Uterus (tissue), 3 donors: ENCODE measurements at regions not wholly inside any gene's neighbourhood (a gene's known extent, or its start where the extent isn't known, plus 50 kb on each side); places are given as distances from the start of the nearest gene placed in this dataset.

Experiments used
- DNase-seq, 2 donors: peaks; one replicate each; pipeline ENCODE4 v3.0.0-alpha.2; 2019 to 2020
- H3K27ac ChIP-seq, 2 donors: fragments of 200-600 bp; sonication (generic); 1 replicate in 1 of 2; 2 replicates in 1 of 2; pipeline ENCODE4 v1.5.1; 2016 to 2018
- H3K27me3 ChIP-seq, 2 donors: fragments of 200-600 bp; sonication (generic); one replicate each; pipeline ENCODE4 v1.5.1; 2018 to 2019; ENCODE audit warnings: control low read depth in 1 of 2
- H3K36me3 ChIP-seq, 2 donors: fragments of 200-600 bp; sonication (generic); one replicate each; pipeline ENCODE4 v1.5.1; 2019; ENCODE audit warnings: control low read depth in 1 of 2
- H3K4me1 ChIP-seq, 2 donors: fragments of 200-600 bp; sonication (generic); one replicate each; pipeline ENCODE4 v1.5.1; 2018 to 2019; ENCODE audit warnings: control low read depth in 1 of 2
- H3K4me3 ChIP-seq, 2 donors: fragments of 200-600 bp; sonication (generic); 1 replicate in 1 of 2; 2 replicates in 1 of 2; pipeline ENCODE4 v1.5.1; 2018 to 2019; ENCODE audit warnings: mild to moderate bottlenecking in 1 of 2
- H3K9me3 ChIP-seq, 2 donors: fragments of 200-600 bp; sonication (generic); one replicate each; pipeline ENCODE4 v1.5.1; 2019; ENCODE audit warnings: control low read depth in 1 of 2
- POLR2A ChIP-seq, 2 donors: fragments of 450-650 bp; IDR thresholded peaks; one replicate each; pipeline ENCODE4 v1.6.1; 2016; ENCODE audit warnings: antibody characterized with exemption in 2 of 2, mild to moderate bottlenecking in 1 of 2, moderate library complexity in 1 of 2
- intact Hi-C: fragments of 100-400 bp; cut with DNase I; formaldehyde crosslinking; loops from one replicate; pipeline ENCODE4 v1.15.1; 2023; ENCODE audit warnings: low total_unique reads
- TF ChIP-seq, protein P1 (sequence below), 4 experiments: fragments of 200-600 bp in 2 of 4; fragments of 450-650 bp in 2 of 4; sonication (generic) in 2 of 4; IDR thresholded peaks; one replicate each; pipeline ENCODE4 v1.5.1; 2016 to 2019; ENCODE audit warnings: antibody characterized with exemption in 4 of 4, mild to moderate bottlenecking in 2 of 4, moderate library complexity in 1 of 4
- donor health status: DM: yes; HTN: yes; CAD: no.

DNA sequence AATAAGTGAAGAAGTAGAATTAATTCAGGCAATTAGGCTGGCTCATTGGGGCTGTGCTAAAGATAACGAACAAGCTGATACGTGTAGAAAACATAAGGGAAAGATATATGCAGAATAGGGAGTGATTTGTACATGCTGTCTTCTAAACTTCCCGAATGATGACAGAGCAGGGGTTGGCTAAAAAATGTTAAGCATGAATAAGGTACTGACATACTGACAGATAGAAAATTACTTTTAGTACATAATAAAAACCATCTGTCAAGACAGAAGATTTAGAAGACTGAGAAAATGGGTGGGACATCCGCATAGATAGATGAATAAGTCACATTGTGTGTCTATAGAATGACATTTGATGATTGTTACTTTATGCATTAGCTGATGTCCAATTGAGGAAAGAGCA lies 158.8 kb upstream of the ZNF804B start:
- intact Hi-C loops, result no loop called here
- Histone ChIP-seq H3K9me3 (no peaks in the 10 kb centered on the region), H3K27me3 (no peaks in the 10 kb centered on the region), H3K27ac (no peak overlapping the region), H3K4me1 (no peaks in the 10 kb centered on the region), H3K36me3 (no peaks in the 10 kb centered on the region), H3K4me3 (no peak overlapping the region)
- DNase-seq, result no peak
- TF ChIP-seq, protein P1, sequence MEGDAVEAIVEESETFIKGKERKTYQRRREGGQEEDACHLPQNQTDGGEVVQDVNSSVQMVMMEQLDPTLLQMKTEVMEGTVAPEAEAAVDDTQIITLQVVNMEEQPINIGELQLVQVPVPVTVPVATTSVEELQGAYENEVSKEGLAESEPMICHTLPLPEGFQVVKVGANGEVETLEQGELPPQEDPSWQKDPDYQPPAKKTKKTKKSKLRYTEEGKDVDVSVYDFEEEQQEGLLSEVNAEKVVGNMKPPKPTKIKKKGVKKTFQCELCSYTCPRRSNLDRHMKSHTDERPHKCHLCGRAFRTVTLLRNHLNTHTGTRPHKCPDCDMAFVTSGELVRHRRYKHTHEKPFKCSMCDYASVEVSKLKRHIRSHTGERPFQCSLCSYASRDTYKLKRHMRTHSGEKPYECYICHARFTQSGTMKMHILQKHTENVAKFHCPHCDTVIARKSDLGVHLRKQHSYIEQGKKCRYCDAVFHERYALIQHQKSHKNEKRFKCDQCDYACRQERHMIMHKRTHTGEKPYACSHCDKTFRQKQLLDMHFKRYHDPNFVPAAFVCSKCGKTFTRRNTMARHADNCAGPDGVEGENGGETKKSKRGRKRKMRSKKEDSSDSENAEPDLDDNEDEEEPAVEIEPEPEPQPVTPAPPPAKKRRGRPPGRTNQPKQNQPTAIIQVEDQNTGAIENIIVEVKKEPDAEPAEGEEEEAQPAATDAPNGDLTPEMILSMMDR (IDR thresholded peaks at IDR 0.05), result no peak
- no peak for TF ChIP-seq POLR2A (IDR thresholded peaks at IDR 0.05)

DNA sequence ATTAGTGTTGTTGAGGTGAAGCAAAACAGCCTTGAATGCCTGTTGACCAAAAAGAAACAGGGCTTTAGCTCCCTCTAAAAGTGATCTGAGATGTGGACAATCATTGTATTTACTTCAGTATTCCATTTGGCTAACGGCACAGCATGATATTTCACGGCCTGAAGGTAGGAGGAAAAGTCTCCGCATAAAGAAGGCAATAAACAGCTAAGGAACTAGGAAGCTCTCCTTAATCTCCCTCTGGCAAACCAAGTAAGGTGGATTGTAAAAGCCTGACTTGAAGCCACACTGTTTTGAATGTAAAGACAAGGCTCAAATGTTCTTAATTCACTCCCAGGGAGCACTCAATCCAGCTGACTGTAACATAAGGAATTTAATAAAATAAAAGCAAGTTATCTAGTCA lies 160.0 kb upstream of the ZNF804B start:
- DNase-seq, result no peak
- H3K4me1 ChIP-seq, result no peaks in the 10 kb centered on the region
- intact Hi-C loops, result no loop called here
- no peak overlapping the region for H3K4me3 ChIP-seq
- H3K27me3 ChIP-seq, result no peaks in the 10 kb centered on the region
- no peak for TF ChIP-seq POLR2A (IDR thresholded peaks at IDR 0.05)
- TF ChIP-seq, protein P1 (IDR thresholded peaks at IDR 0.05), result no peak
- no peaks in the 10 kb centered on the region for H3K9me3 ChIP-seq
- no peaks in the 10 kb centered on the region for H3K36me3 ChIP-seq
- H3K27ac ChIP-seq, result no peak overlapping the region

DNA sequence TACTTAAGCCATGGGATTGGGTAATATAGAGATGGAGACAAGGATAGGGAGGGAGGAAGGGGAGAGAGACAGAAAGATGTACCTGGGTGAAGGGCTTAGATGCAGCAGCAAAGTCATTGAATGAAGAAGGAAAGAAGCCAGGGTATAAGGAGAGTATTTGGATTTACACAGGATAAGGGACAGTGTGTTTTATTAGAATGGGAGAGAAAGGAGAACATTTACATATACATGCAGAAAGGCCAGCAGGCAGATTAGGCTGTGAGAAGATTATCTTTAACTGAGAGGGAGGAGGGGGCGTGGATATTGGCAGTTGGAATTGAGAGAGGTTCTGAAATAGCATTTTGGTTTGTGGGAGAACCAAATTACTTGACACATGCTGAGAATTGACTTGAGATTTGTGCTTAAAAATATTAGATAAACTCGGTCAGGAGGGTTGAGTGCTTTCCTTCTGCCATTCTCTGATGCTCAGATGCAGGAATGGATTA lies 161.5 kb upstream of the ZNF804B start:
- intact Hi-C loops, result no loop called here
- no peak for TF ChIP-seq POLR2A (IDR thresholded peaks at IDR 0.05)
- TF ChIP-seq, protein P1 (IDR thresholded peaks at IDR 0.05), result no peak
- H3K36me3 ChIP-seq, result no peaks in the 10 kb centered on the region
- no peak overlapping the region for H3K27ac ChIP-seq
- H3K4me3 ChIP-seq, result no peak overlapping the region
- H3K9me3 ChIP-seq, result no peaks in the 10 kb centered on the region
- DNase-seq, result no peak
- H3K27me3 ChIP-seq, result no peaks in the 10 kb centered on the region
- H3K4me1 ChIP-seq, result no peaks in the 10 kb centered on the region

DNA sequence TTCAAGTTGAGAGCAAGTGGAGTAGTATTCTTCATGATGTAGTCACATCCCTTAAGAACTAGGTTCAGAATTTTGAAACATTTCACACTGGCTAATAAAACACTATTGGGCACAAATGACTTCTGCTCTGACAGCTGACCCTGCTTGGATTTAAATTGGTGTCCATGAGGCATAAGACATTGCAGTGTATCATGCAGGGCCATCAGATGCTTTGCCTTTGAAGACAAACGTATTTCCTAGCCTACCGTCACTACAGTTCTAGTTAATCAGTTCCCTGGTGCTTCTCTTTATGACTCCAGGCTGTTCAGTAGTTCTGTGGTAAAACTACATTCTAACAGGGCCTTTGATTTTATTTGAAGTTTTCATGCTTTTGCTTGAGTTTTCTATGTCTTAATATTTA lies 168.5 kb upstream of the ZNF804B start:
- no peak overlapping the region for H3K27ac ChIP-seq
- H3K4me1 ChIP-seq, result no peaks in the 10 kb centered on the region
- intact Hi-C loops, result no loop called here
- no peaks in the 10 kb centered on the region for H3K9me3 ChIP-seq
- no peak for TF ChIP-seq POLR2A (IDR thresholded peaks at IDR 0.05)
- TF ChIP-seq, protein P1 (IDR thresholded peaks at IDR 0.05), result no peak
- DNase-seq, result no peak
- H3K4me3 ChIP-seq, result no peak overlapping the region
- H3K27me3 ChIP-seq, result no peaks in the 10 kb centered on the region
- no peaks in the 10 kb centered on the region for H3K36me3 ChIP-seq

DNA sequence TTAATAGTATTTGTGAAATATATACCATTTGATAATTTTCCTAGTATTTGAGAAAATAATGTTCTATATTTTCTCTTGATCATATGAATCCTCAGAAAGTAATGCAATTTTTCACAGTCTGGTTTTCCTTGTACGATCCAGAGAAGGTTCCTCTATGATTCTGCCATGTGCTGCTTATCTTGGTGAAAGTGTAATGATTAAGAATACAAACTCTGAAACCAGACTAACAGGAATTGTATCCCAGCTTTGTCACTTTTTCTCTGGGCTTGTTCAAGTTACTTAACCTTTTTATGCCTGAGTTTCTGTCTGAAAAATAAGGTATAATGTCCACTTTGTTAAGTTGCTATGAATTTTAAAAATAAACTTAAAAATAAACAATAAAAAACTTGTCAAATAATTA lies 169.6 kb upstream of the ZNF804B start:
- Histone ChIP-seq H3K27me3 (no peaks in the 10 kb centered on the region), H3K9me3 (no peaks in the 10 kb centered on the region), H3K27ac (no peak overlapping the region), H3K4me1 (no peaks in the 10 kb centered on the region), H3K4me3 (no peak overlapping the region), H3K36me3 (no peaks in the 10 kb centered on the region)
- DNase-seq, result no peak
- no peak for TF ChIP-seq POLR2A (IDR thresholded peaks at IDR 0.05)
- TF ChIP-seq, protein P1 (IDR thresholded peaks at IDR 0.05), result no peak
- intact Hi-C loops, result no loop called here
